Stimulated activated CD4-positive, alpha-beta T cell treated with anti-CD3 and anti-CD28 coated beads, Interleukin-2, amount 100 ng/mL, for 48 hours (primary cell): ENCODE measurements at regions not wholly inside any gene's neighbourhood (a gene's known extent, or its start where the extent isn't known, plus 50 kb on each side); places are given as distances from the start of the nearest gene placed in this dataset.
"Not testable (repeated sequence)": the region's sequence is repeated elsewhere in the genome, so short reads cannot be mapped to it uniquely, and the experiment has no call there.

Experiments
- DNase-seq, 2 donors: peaks; one replicate each; pipeline ENCODE4 v3.0.0-alpha.2; 2020

GRCh38 chr5:38143384-38143783 lies 115.0 kb upstream of the EGFLAM start:
- DNase-seq = no peak

- DNase-seq = no peak
These were observed 116.7 kb upstream of the EGFLAM start for GRCh38 chr5:38141665-38142064.

GRCh38 chr5:38138574-38138973 lies 119.8 kb upstream of the EGFLAM start:
- no peak for DNase-seq

GRCh38 chr5:38135486-38136039 lies 122.8 kb upstream of the EGFLAM start:
- DNase-seq = no peak

- DNase-seq = no peak
These were observed 123.5 kb upstream of the EGFLAM start for GRCh38 chr5:38134810-38135209.

- not testable (repeated sequence) for DNase-seq
These were observed 124.1 kb upstream of the EGFLAM start for GRCh38 chr5:38134294-38134693.

- no peak for DNase-seq
These were observed 126.7 kb upstream of the EGFLAM start for GRCh38 chr5:38131686-38132085.

- DNase-seq = no peak
These were observed 134.0 kb upstream of the EGFLAM start for GRCh38 chr5:38124321-38124720.

GRCh38 chr5:38121420-38121819 lies 136.9 kb upstream of the EGFLAM start:
- DNase-seq = no peak

GRCh38 chr5:38119836-38120235 lies 138.5 kb upstream of the EGFLAM start:
- DNase-seq = no peak

- no peak for DNase-seq
These were observed 140.4 kb upstream of the EGFLAM start for GRCh38 chr5:38117784-38118479.

- no peak for DNase-seq
These were observed 143.0 kb upstream of the EGFLAM start for GRCh38 chr5:38115318-38115827.

- no peak for DNase-seq
These were observed 144.5 kb upstream of the EGFLAM start for GRCh38 chr5:38113880-38114279.

- DNase-seq = no peak
These were observed 144.9 kb upstream of the EGFLAM start for GRCh38 chr5:38113456-38113855.

- no peak for DNase-seq
These were observed 145.4 kb upstream of the EGFLAM start for GRCh38 chr5:38112938-38113337.

- DNase-seq = no peak
These were observed 148.2 kb upstream of the EGFLAM start for GRCh38 chr5:38110130-38110529.

GRCh38 chr5:38107096-38107495 lies 151.3 kb upstream of the EGFLAM start:
- DNase-seq = no peak

GRCh38 chr5:38105801-38106200 lies 152.6 kb upstream of the EGFLAM start:
- DNase-seq = no peak

GRCh38 chr5:38105231-38105570 lies 153.2 kb upstream of the EGFLAM start:
- no peak for DNase-seq

- no peak for DNase-seq
These were observed 153.7 kb upstream of the EGFLAM start for GRCh38 chr5:38104497-38105230.

- DNase-seq = no peak
These were observed 156.5 kb upstream of the EGFLAM start for GRCh38 chr5:38101897-38102296.

GRCh38 chr5:38099205-38100168 lies 158.9 kb upstream of the EGFLAM start:
- no peak for DNase-seq

GRCh38 chr5:38094889-38095288 lies 163.5 kb upstream of the EGFLAM start:
- no peak for DNase-seq
